NOMO-1 treated with dmso at 0.1 percent for 144 hours (cell line): ENCODE measurements at regions not wholly inside any gene's neighbourhood (a gene's known extent, or its start where the extent isn't known, plus 50 kb on each side); places are given as distances from the start of the nearest gene placed in this dataset.
"Not testable (repeated sequence)": the region's sequence is repeated elsewhere in the genome, so short reads cannot be mapped to it uniquely, and the experiment has no call there.

ENCODE experiments used
- DNase-seq: peaks from one replicate; lab custom pipeline; 2025; ENCODE audit not compliant: unreplicated experiment; lab: John Stamatoyannopoulos, UW

GRCh38 chr10:44724415-44725174, 186.5 kb upstream of the TMEM72 start:
- no peak for DNase-seq

DNA sequence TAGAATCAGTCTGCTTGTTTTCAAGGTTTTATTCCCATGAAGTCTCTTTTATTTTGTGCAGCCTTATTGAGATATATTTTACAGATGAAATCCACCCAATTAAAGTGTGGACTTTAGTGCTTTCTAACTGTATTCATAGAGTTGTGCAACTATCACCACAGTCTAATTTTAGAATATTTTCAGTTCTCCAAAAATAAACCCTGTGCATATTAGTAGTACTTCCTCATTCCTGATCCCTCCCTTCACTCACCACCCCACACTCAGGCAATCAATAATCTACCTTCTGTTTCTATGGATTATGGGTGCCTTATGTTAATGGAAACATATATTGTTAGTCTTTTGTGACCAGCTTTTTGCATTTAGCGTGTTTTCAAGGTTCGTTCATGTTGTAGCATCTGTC, 185.7 kb upstream of the TMEM72 start:
- DNase-seq = peak; percentile 66

DNA sequence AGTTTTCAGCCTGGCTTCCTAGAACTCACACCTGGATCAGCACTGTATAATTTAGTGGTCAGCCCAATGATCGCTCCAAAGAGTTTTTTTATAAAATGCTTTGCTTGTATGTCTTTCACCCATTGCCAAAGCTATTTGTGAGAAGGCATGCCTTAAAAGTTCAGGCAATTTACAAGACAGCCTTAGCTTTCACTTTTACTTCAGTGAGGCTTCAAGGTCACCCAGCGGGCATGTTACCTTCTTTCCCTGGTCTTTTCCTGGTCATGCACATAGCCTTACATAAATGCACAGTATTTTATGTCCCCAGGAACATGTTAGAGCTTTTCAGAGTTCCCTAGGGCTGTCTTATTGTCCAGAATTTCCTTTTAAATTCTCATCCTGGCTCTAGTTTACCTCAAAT, 179.9 kb upstream of the TMEM72 start:
- no peak for DNase-seq

DNA sequence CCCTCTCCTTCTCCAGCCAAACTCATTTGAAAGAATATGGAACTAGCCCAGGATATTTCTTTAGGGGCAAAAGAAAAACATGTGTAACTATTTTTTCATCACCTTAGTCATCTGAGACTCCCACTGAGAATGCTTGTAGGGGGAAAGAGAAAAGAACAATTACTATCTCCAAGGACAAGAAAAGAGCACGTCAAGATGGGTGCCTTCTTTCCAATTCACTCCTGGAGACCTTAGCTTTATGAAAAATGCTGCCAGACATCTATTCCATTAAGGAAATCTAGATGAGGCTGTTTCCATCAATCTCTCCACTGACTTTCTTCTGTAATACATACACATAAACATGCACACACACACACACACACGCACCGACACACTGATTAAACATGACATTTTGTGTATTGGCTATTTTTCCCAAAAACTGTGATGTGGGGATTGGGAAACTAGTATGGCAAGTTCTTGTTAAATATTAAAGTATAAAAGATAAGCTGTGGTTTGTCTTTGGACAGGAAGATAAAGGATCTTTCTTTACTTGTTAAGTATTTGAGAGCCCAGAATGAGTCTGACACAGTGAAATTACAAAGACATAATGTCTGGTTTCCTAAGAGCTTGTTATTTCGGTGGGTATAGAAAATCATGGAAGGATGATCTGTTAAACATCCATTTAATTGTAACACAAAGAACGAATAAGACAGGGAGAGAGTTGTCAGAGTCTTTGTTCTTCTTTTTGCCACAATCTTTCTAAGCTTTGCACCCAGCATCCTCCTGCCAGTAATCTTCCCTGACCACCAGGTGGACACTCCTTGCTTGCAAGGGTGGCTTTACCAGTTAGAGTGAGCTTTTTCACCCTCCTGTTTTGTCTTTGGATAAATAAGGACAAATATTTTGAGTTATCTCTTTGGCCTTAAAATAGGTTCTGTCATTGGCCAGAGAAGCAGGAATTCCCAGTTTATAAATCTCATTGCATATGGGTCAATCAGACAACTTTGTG, 177.3 kb upstream of the TMEM72 start:
- no peak for DNase-seq

DNA sequence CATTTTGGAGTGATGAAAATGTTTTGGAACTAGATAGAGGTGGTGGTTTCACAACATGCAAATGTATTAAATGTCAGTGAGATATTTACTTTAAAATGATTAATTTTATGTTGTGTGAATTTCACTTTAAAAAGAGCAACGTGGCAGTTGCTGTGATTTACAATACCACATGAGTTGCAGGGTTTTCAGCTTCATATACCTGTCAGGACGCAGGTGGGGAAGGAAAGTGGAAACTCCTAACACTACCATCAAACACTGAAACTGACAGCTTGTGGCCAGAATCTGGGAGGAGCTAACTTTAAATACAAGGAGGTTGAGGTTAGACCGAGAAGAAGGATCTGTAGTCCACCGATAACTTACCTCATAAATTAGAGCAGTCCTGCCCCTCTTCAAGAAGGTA, 168.9 kb upstream of the TMEM72 start:
- DNase-seq = no peak

GRCh38 chr10:44743535-44743934, 167.6 kb upstream of the TMEM72 start:
- no peak for DNase-seq

DNA sequence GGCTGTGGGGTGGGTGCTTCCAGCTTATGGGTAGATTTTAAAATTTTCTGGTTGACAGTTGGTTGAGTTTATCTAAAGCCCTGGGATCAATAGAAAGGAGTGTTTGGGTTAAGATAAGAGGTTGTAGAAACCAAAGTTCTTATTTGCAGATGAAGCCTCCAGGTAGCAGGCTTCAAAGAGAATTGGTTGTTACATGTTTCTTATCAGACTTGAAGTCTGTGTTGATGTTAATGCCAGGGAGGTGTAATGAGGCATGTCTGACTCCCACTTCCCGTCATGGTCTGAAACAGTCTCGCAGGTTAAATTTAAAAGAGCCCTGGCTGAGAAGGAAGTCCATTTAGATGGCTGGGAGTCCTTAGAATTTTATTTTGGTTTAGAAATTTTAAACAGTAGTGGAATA, 165.2 kb upstream of the TMEM72 start:
- DNase-seq = no peak

GRCh38 chr10:44747593-44748172, 163.5 kb upstream of the TMEM72 start:
- DNase-seq = no peak

DNA sequence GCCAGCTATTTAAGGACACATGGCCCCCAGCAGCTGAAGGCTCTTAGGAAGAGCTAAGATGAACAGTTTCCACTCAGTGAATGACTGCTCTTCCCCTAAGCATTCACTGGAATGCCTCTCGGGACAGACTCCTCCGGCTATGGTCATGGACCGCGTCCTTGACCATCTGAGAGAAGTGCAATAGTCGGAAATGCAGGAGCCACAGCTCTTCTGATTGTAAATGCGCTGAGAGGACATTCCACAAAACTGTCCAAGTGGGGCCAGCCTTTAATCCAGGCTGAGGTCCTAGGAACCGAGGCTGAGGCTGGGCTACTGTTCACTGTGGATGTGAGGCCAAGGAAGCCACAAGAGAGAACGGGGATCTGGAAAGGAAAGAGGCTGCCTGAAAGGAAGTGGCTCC, 162.0 kb upstream of the TMEM72 start:
- DNase-seq = no peak

- DNase-seq = no peak
Observed at GRCh38 chr10:44752451-44753441, 158.4 kb upstream of the TMEM72 start.

DNA sequence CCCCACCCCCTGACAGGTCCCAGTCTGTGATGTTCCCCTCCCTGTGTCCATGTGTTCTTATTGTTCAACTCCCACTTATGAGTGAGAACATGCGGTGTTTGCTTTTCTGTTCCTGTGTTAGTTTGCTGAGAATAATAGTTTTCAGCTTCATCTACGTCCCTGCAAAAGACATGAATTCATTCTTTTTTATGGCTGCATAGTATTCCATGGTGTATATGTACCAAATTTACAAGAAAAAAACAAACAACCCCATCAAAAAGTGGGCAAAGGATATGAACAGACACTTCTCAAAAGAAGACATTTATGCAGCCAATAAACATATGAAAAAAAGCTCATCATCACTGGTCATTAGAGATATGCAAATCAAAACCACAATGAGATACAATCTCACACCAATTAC, 156.8 kb upstream of the TMEM72 start:
- not testable (repeated sequence) for DNase-seq

DNA sequence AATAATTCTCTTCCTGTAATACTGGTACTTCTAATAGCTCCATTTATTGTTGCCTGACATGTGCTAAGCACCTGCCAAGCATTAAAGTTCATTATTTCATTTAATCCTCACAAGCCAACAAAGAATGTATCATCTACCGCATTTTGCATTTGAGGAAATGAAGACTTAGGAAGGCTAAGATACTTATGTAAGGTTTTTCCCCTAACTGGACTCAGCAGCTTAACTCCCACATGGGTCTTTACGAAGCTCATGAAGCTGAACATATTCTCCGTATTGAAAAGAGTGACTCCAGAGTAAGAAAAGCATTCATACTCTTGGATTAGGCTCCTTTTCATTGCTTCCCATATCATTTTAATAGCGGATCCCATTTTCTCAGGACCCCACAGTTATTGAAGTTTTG, 155.7 kb upstream of the TMEM72 start:
- DNase-seq = no peak

DNA sequence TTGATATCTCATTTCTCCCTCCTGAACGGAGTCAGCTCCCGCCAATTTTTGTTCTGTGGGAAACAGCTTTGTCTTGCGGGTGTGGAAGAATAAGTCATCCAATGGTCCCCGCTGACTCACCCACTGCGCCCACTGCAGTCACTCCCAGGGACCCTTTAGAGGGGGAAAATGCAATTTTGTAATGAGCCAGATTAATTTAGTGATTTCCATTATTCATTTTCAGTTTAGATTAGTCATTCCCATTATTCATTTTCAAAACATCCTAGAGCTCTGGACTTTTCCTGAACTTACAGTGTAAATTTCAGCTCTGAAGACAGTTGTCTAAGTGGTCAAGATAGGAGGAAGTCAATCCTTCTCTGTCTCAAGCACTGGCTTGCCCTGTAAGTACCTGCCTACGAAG, 154.9 kb upstream of the TMEM72 start:
- no peak for DNase-seq

DNA sequence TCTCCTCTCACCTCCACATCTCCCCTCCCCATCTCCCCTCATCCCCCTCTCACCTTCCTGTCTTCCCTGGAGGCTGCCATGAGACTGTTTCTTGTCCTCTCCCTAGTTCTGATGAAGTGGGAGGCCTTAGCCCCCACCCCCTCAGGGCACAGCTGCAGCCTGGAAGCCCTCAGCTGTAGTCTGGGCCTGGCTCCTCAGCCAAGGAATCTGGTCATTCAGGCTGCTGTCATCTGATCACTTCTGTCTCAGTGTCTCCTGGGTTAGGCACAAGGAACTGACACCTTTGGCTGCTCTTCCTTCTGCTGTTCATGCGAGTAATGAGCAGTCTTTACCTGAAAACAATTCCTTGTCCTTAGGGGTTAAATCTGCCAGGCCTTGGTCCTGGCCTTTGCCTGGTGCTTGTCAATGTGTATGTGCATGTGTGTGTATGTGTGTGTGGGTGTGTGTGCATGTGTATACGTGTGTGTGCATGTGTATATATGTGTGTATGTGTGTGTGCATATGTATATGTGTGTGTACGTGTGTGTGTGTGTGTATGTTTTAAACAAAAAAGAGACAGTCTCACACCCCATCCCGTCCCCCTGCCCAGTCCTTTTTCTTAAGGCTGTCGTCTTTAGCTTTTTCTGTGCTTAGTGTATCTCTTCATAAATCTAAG, 153.5 kb upstream of the TMEM72 start:
- DNase-seq = no peak

- DNase-seq = no peak
Observed at GRCh38 chr10:44759122-44759521, 152.0 kb upstream of the TMEM72 start.

DNA sequence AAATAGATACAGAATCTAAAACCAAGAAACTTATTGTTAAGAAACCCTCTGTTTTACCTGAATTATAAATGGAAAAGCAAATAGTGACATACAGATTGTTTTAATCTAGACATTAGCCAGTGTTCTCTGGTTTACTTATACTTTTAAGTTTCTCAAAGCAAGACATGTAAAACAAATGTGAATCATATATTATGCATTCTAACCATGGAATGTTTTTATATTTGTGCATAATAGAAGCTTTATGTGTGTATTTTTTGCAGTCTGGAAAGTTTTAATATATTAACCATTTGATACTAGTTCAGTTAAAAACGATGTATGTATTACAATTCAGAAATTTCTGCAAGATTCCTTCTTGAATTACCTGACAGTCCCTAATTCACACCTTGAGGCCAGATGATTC, 150.6 kb upstream of the TMEM72 start:
- no peak for DNase-seq

- no peak for DNase-seq
Observed at GRCh38 chr10:44761076-44761475, 150.1 kb upstream of the TMEM72 start.

DNA sequence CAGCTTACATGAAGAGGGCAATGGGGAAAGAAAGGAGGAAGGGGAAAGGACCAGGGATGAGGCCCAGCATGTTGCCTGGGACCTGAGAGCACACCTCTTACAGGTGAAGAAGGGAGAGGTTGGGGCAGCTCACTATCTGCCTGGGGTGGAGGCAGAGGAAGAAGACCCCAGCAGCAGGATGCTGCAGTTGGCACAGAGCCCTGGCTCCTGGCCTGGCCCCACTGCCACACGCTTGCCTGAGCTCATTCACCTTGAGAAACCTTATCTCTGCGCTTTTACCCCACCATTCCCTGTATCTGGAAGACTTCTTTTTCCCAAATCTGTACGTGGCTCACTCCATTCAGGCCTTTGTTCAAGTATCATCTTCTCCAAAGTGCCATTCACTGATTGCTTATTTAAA, 147.8 kb upstream of the TMEM72 start:
- DNase-seq = no peak

DNA sequence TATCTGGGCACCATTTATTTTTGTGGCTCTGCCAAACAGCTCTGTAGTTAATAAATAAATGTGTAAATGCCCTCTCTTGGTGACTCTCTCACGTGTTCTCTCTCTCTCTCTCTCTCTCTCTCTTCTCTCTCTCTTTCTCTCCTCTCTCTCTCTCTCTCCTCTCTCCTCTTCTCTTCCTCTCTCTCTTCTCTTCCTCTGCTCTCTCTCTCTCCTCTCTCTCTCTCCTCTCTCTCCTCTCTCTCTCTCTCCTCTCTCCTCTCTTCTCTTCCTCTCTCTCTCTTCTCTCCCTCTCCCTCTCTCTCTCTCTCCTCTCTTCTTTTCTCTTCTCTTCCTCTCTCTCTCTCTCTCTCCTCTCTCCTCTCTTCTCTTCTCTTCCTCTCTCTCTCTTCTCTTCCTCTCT, 145.8 kb upstream of the TMEM72 start:
- DNase-seq = no peak

DNA sequence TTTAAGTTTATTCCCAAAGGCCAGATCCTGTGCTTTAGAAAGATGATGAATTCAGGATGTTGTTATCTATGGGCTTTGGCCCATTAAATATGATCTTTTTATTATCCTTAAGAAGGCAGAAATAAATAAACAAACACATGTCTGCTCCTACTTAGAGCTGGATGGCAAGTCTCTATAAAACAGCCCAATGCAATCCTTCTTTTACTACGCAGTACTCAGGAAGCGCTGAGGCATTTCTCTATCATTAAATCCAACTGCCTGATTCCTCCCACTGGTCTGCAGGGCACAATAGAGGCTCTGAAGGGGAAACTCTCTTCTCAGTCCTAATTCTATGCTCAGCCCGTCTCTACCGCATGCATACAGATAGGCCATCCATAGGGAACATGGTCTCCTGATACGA, 144.5 kb upstream of the TMEM72 start:
- no peak for DNase-seq
